SH-SY5Y (cell line): ENCODE measurements at regions not wholly inside any gene's neighbourhood (a gene's known extent, or its start where the extent isn't known, plus 50 kb on each side); places are given as distances from the start of the nearest gene placed in this dataset.

Experiments used
- GATA2 ChIP-seq: IDR thresholded peaks from 2 replicates; pipeline ENCODE4 v1.6.1; 2011; ENCODE audit warnings: mild to moderate bottlenecking, low read depth, low read length
- GATA3 ChIP-seq: IDR thresholded peaks from 2 replicates; pipeline ENCODE4 v1.6.1; 2011; ENCODE audit warnings: low read depth, mild to moderate bottlenecking, low read length, moderate library complexity

DNA sequence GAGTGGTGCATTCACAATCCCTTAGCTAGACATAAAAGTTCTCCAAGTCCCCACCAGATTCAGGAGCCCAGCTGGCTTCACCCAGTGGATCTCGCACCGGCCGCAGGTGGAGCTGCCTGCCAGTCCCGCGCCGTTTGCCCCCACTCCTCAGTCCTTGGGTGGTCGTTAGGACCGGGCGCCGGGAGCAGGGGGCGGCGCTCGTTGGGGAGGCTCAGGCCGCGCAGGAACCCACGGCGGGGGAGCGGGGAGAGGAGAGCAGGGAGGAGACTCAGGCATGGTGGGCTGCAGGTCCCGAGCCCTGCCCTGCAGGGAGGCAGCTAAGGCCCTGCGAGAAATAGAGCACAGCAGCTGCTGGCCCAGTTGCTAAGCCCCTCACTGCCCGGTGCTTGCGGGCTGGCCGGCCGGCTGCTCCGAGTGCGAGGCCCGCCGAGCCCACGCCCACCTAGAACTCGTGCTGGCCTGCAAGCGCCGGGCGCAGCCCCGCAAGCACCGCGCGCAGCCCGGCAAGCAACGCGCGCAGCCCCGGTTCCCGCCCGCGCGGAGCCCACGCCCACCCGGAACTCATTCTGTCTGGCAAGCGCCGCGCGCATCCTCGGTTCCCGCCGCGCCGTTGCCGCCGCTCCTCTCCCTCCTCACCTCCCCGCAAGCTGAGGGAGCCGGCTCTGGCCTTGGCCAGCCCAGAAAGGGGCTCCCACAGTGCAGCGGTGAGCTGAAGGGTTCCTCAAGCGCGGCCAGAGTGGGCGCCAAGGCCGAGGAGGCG is 153.5 kb downstream of the SLC7A11 start:
- TF ChIP-seq GATA2 = no peak
- TF ChIP-seq GATA3 = no peak
